Endothelial cell of umbilical vein (primary cell): ENCODE measurements at regions not wholly inside any gene's neighbourhood (a gene's known extent, or its start where the extent isn't known, plus 50 kb on each side); places are given as distances from the start of the nearest gene placed in this dataset.

Experiments used
- BruUV-seq: library from RNA; stranded (reverse); fragments of 400-500 nt; replicated peaks from 2 replicates; lab custom pipeline; 2021; lab: Mats Ljungman, UMichigan
- CTCF ChIA-PET: fragments of 300-600, 350-600 bp; sonication (Branson Sonifier 250); formaldehyde crosslinking; loops from one replicate; lab custom pipeline; 2021; ENCODE audit warnings: antibody characterized with exemption, inconsistent platforms; lab: Charles Lee
- POLR2A ChIA-PET: fragments of 300-600, 350-600 bp; sonication (Branson Sonifier 250); formaldehyde crosslinking; loops from one replicate; lab custom pipeline; 2021; ENCODE audit warnings: antibody characterized with exemption, inconsistent platforms; lab: Charles Lee
- DNase-seq: peaks from one replicate; pipeline ENCODE4 v3.0.0-alpha.2; 2011; ENCODE audit warnings: low read depth, low spot score
- FAIRE-seq: peaks from 2 replicates; lab custom pipeline; 2011; peaks lifted over from hg19 to GRCh38; lab: Jason Lieb, UNC
- H2AFZ ChIP-seq: 2 replicates; pipeline ENCODE4 v1.6.0; 2012; ENCODE audit warnings: low read depth, low read length, control low read depth, inconsistent platforms
- H3K27ac ChIP-seq: 2 replicates; pipeline ENCODE4 v1.5.1; 2011; ENCODE audit warnings: low read depth, mild to moderate bottlenecking, control low read depth, low read length, moderate library complexity; ENCODE audit not compliant: insufficient read depth
- H3K27me3 ChIP-seq, 2 experiments: 2 replicates each; pipeline versions ENCODE4 v1.6.0 to v1.6.1; 2011; ENCODE audit warnings: low read length in 2 of 2, mixed read lengths in 1 of 2; ENCODE audit not compliant: control insufficient read depth in 2 of 2, insufficient read depth in 2 of 2
- H3K36me3 ChIP-seq, 2 experiments: 2 replicates in 1 of 2; 3 replicates in 1 of 2; pipeline ENCODE4 v1.5.1; 2011; ENCODE audit warnings: low read length in 2 of 2, mild to moderate bottlenecking in 1 of 2, moderate library complexity in 1 of 2; ENCODE audit not compliant: control insufficient read depth in 2 of 2, insufficient read depth in 2 of 2; ENCODE audit errors: extremely low read depth in 1 of 2
- H3K4me1 ChIP-seq: 3 replicates; pipeline ENCODE4 v1.5.1; 2011; ENCODE audit warnings: mild to moderate bottlenecking, low read length; ENCODE audit not compliant: control insufficient read depth, insufficient read depth; ENCODE audit errors: extremely low read depth
- H3K4me2 ChIP-seq: 2 replicates; pipeline ENCODE4 v1.6.1; 2011; ENCODE audit warnings: low read length, control low read depth, mixed read lengths; ENCODE audit not compliant: insufficient read depth
- H3K4me3 ChIP-seq, 3 experiments: fragments of 200-600 bp in 1 of 3; sonication (generic), shearing (Covaris generic) in 1 of 3; replicated peaks in 1 of 3; 2 replicates each; pipeline ENCODE4 v1.5.1; 2011 to 2016; ENCODE audit warnings: control low read depth in 3 of 3, low read length in 3 of 3, mild to moderate bottlenecking in 2 of 3, inconsistent platforms in 1 of 3, low read depth in 1 of 3, moderate library complexity in 1 of 3; ENCODE audit not compliant: insufficient read depth in 1 of 3
- H3K79me2 ChIP-seq: 2 replicates; pipeline ENCODE4 v1.6.0; 2012; ENCODE audit warnings: low read length, inconsistent platforms; ENCODE audit not compliant: control insufficient read depth, insufficient read depth
- H3K9ac ChIP-seq: replicated peaks from 2 replicates; pipeline ENCODE3; 2011; ENCODE audit warnings: low read length, control low read depth; ENCODE audit not compliant: insufficient read depth; ENCODE audit errors: extremely low read depth
- H3K9me1 ChIP-seq: replicated peaks from 3 replicates; pipeline ENCODE4 v1.6.0; 2011; ENCODE audit warnings: mild to moderate bottlenecking, low read length; ENCODE audit not compliant: control insufficient read depth, insufficient read depth; ENCODE audit errors: extremely low read depth
- H3K9me3 ChIP-seq: replicated peaks from 2 replicates; pipeline ENCODE4 v1.5.1; 2012; ENCODE audit warnings: low read length, inconsistent platforms; ENCODE audit not compliant: control insufficient read depth, insufficient read depth
- H4K20me1 ChIP-seq: replicated peaks from 2 replicates; pipeline ENCODE3; 2011; ENCODE audit warnings: mild to moderate bottlenecking, low read length; ENCODE audit not compliant: control insufficient read depth, insufficient read depth; ENCODE audit errors: extremely low read depth
- EZH2 ChIP-seq: IDR thresholded peaks from 2 replicates; pipeline ENCODE4 v1.6.1; 2012; ENCODE audit warnings: borderline replicate concordance, low read depth, mild to moderate bottlenecking, moderate library complexity, low read length, inconsistent platforms; ENCODE audit not compliant: severe bottlenecking
- GATA2 ChIP-seq: IDR thresholded peaks from 2 replicates; pipeline ENCODE4 v1.7.0; 2011; ENCODE audit warnings: low read depth, mild to moderate bottlenecking, moderate library complexity, mixed read lengths, low read length; ENCODE audit not compliant: insufficient read length, insufficient read depth
- JUN ChIP-seq: IDR thresholded peaks from 2 replicates; pipeline ENCODE4 v1.6.1; 2011; ENCODE audit warnings: borderline replicate concordance, low read depth; ENCODE audit not compliant: insufficient read length, insufficient read depth
- MAX ChIP-seq: IDR thresholded peaks from 2 replicates; pipeline ENCODE4 v1.6.1; 2011; ENCODE audit not compliant: insufficient read depth, insufficient read length
- MYC ChIP-seq: IDR thresholded peaks from one replicate; pipeline ENCODE4 v1.6.1; 2011; ENCODE audit warnings: mild to moderate bottlenecking, low read depth, low read length
- POLR2A ChIP-seq: IDR thresholded peaks from 2 replicates; pipeline ENCODE4 v1.6.1; 2012; ENCODE audit warnings: low read depth, mild to moderate bottlenecking, control low read depth, low read length
- POLR2AphosphoS5 ChIP-seq: IDR thresholded peaks from 2 replicates; pipeline ENCODE4 v1.6.1; 2012; ENCODE audit warnings: low read depth, mild to moderate bottlenecking, control low read depth, low read length, moderate library complexity; ENCODE audit not compliant: insufficient read depth
- dilution Hi-C: fragments of 300-500 bp; cut with MboI; formaldehyde crosslinking; loops from one replicate; pipeline ENCODE4 v1.15.0; 2019; ENCODE audit warnings: low sequenced_read_pairs; ENCODE audit not compliant: extremely low pct_ligation_motif_present
- intact Hi-C: fragments of 100-400 bp; cut with micrococcal nuclease; formaldehyde crosslinking; loops from one replicate; pipeline ENCODE4 v1.10.0; 2022
- TF ChIP-seq, protein P1 (sequence below), 2 donors: IDR thresholded peaks; 1 replicate in 1 of 2; 2 replicates in 1 of 2; pipeline ENCODE4 v1.5.1; 2011; ENCODE audit warnings: low read length in 2 of 2, mild to moderate bottlenecking in 2 of 2, moderate library complexity in 2 of 2, control low read depth in 1 of 2, inconsistent platforms in 1 of 2, low read depth in 1 of 2; ENCODE audit not compliant: insufficient read depth in 1 of 2; ENCODE audit errors: extremely low read depth in 1 of 2

GRCh38 chr6:165110860-165111259 is 198.5 kb downstream of the C6orf118 start:
- H3K79me2 ChIP-seq: no peaks in the 10 kb centered on the region
- H3K27me3 ChIP-seq: no peaks in the 10 kb centered on the region
- dilution Hi-C loops: no loop called here
- no peak overlapping the region for H3K9ac ChIP-seq
- no peak overlapping the region for H2AFZ ChIP-seq
- H3K36me3 ChIP-seq: no peaks in the 10 kb centered on the region
- TF ChIP-seq POLR2AphosphoS5 (no peak), JUN (no peak), MAX (no peak), EZH2 (no peak), GATA2 (no peak), POLR2A (no peak), MYC (no peak)
- TF ChIP-seq, protein P1, sequence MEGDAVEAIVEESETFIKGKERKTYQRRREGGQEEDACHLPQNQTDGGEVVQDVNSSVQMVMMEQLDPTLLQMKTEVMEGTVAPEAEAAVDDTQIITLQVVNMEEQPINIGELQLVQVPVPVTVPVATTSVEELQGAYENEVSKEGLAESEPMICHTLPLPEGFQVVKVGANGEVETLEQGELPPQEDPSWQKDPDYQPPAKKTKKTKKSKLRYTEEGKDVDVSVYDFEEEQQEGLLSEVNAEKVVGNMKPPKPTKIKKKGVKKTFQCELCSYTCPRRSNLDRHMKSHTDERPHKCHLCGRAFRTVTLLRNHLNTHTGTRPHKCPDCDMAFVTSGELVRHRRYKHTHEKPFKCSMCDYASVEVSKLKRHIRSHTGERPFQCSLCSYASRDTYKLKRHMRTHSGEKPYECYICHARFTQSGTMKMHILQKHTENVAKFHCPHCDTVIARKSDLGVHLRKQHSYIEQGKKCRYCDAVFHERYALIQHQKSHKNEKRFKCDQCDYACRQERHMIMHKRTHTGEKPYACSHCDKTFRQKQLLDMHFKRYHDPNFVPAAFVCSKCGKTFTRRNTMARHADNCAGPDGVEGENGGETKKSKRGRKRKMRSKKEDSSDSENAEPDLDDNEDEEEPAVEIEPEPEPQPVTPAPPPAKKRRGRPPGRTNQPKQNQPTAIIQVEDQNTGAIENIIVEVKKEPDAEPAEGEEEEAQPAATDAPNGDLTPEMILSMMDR (IDR thresholded peaks at IDR 0.05; ENCODE audit: extremely low read depth in 1 of 2, insufficient read depth in 1 of 2, low read depth in 1 of 2, low read length in 2 of 2): no peak
- H3K9me1 ChIP-seq: no peaks in the 10 kb centered on the region
- DNase-seq (no peak), FAIRE-seq (no peak)
- POLR2A ChIA-PET: no interaction called here
- no peaks in the 10 kb centered on the region for H3K9me3 ChIP-seq
- intact Hi-C loops: no loop called here
- BruUV-seq: no TSS peak
- no peaks in the 10 kb centered on the region for H4K20me1 ChIP-seq
- CTCF ChIA-PET: no interaction called here
- H3K4me3 ChIP-seq: no peak overlapping the region
- no peak overlapping the region for H3K4me2 ChIP-seq
- no peak overlapping the region for H3K27ac ChIP-seq
- H3K4me1 ChIP-seq: no peaks in the 10 kb centered on the region
